K562 (cell line): ENCODE measurements at regions not wholly inside any gene's neighbourhood (a gene's known extent, or its start where the extent isn't known, plus 50 kb on each side); places are given as distances from the start of the nearest gene placed in this dataset.

ENCODE experiments used
- ATAC-seq: fragments of 200-7000 bp; cut with Tn5 transposase; 3 replicates; pipeline ENCODE4 v1.9.1; 2020; ENCODE audit warnings: moderate library complexity
- BruUV-seq: library from RNA; stranded (reverse); fragments of 400-500 nt; replicated peaks from 2 replicates; lab custom pipeline; 2021; lab: Mats Ljungman, UMichigan
- CTCF ChIA-PET: fragments of 300-600 bp; formaldehyde crosslinking; extraction: SDS; loops from one replicate; lab custom pipeline; 2021; ENCODE audit warnings: low intra/inter-chr PET ratio; lab: Yijun Ruan, JAX
- POLR2A ChIA-PET: fragments of 300-600, 350-650 bp; sonication (Branson Sonifier 250); formaldehyde crosslinking; extraction: SDS; loops from one replicate; lab custom pipeline; 2021; ENCODE audit warnings: antibody characterized with exemption, inconsistent platforms; lab: Yijun Ruan, JAX
- DNase-seq, 4 experiments: peaks; one replicate each; pipeline versions ENCODE4 v3.0.0 to v3.0.0-alpha.2; 2011 to 2018; ENCODE audit warnings: low spot score in 3 of 4, mixed read lengths in 3 of 4; ENCODE audit errors: extremely low read depth in 1 of 4
- FAIRE-seq: peaks from 2 replicates; lab custom pipeline; 2011; peaks lifted over from hg19 to GRCh38; lab: Jason Lieb, UNC
- H2AFZ ChIP-seq: 2 replicates; pipeline ENCODE4 v1.6.0; 2011; ENCODE audit warnings: low read depth, low read length, control low read depth, inconsistent platforms
- H3K27ac ChIP-seq: fragments of 200-600 bp; 3 replicates; pipeline ENCODE4 v1.8.0; 2011; ENCODE audit warnings: low read depth, mild to moderate bottlenecking, control low read depth, inconsistent platforms, low read length, moderate library complexity, mixed read lengths; ENCODE audit errors: extremely low read depth
- H3K27me3 ChIP-seq, 2 experiments: fragments of 300-600 bp in 1 of 2; 2 replicates in 1 of 2; 3 replicates in 1 of 2; pipeline versions ENCODE4 v1.6.0 to v1.8.0; 2011; ENCODE audit warnings: inconsistent platforms in 2 of 2, low read length in 2 of 2, mild to moderate bottlenecking in 1 of 2, mixed read lengths in 1 of 2, moderate library complexity in 1 of 2; ENCODE audit not compliant: control insufficient read depth in 2 of 2, insufficient read depth in 2 of 2
- H3K36me3 ChIP-seq: fragments of 300-600 bp; 3 replicates; pipeline ENCODE4 v1.8.0; 2011; ENCODE audit warnings: mild to moderate bottlenecking, low read length, inconsistent platforms; ENCODE audit not compliant: control insufficient read depth, insufficient read depth
- H3K4me1 ChIP-seq, 2 experiments: fragments of 200-600 bp in 1 of 2; replicated peaks in 1 of 2; 2 replicates in 1 of 2; 3 replicates in 1 of 2; pipeline versions ENCODE4 v1.5.1 to v1.8.0; 2011; ENCODE audit warnings: inconsistent platforms in 2 of 2, low read length in 2 of 2, mild to moderate bottlenecking in 1 of 2, mixed read lengths in 1 of 2, moderate library complexity in 1 of 2; ENCODE audit not compliant: control insufficient read depth in 2 of 2, insufficient read depth in 2 of 2
- H3K4me2 ChIP-seq: 2 replicates; pipeline ENCODE4 v1.6.1; 2011; ENCODE audit warnings: low read length, control low read depth, inconsistent platforms, mixed read lengths; ENCODE audit not compliant: insufficient read depth
- H3K4me3 ChIP-seq: fragments of 200-600 bp; sonication (generic), shearing (Covaris generic); 2 replicates; pipeline ENCODE4 v1.5.1; 2016; ENCODE audit warnings: control low read depth, inconsistent platforms
- H3K79me2 ChIP-seq: fragments of 200-600 bp; 3 replicates; pipeline ENCODE4 v1.8.0; 2011; ENCODE audit warnings: low read length, inconsistent platforms; ENCODE audit not compliant: control insufficient read depth, insufficient read depth
- H3K9ac ChIP-seq, 2 experiments: 2 replicates each; pipeline versions ENCODE4 v1.6.0 to v1.6.1; 2011; ENCODE audit warnings: low read depth in 2 of 2, low read length in 2 of 2, control low read depth in 1 of 2, inconsistent platforms in 1 of 2, mild to moderate bottlenecking in 1 of 2, mixed read lengths in 1 of 2; ENCODE audit not compliant: insufficient read depth in 1 of 2
- H3K9me1 ChIP-seq: one replicate; pipeline ENCODE4 v1.6.0; 2011; ENCODE audit warnings: inconsistent platforms, mild to moderate bottlenecking, low read length, moderate library complexity; ENCODE audit not compliant: control insufficient read depth, insufficient read depth
- H3K9me3 ChIP-seq: replicated peaks from 2 replicates; pipeline ENCODE4 v1.5.1; 2011; ENCODE audit warnings: low read depth, low read length, inconsistent platforms; ENCODE audit not compliant: control insufficient read depth, insufficient read depth
- H4K20me1 ChIP-seq: replicated peaks from 2 replicates; pipeline ENCODE4 v1.6.1; 2011; ENCODE audit warnings: low read length, inconsistent platforms, mixed read lengths; ENCODE audit not compliant: control insufficient read depth, insufficient read depth
- CCAR2 ChIP-seq: fragments of 200-400 bp; formaldehyde crosslinking; IDR thresholded peaks from 2 replicates; pipeline ENCODE4 v1.6.1; 2017; ENCODE audit warnings: mild to moderate bottlenecking, low read depth, low read length
- CREB1 ChIP-seq, 2 experiments: sonication (generic) in 1 of 2; formaldehyde crosslinking in 1 of 2; IDR thresholded peaks; 2 replicates each; pipeline versions ENCODE4 v1.6.1 to v1.8.0; 2012 to 2022; ENCODE audit warnings: inconsistent platforms in 1 of 2, mild to moderate bottlenecking in 1 of 2, missing genetic modification reagents in 1 of 2, moderate library complexity in 1 of 2
- CREM ChIP-seq: IDR thresholded peaks from 2 replicates; pipeline ENCODE4 v1.6.1; 2014; ENCODE audit warnings: antibody characterized with exemption, low read depth
- DEAF1 ChIP-seq: fragments of 450-650 bp; formaldehyde crosslinking; IDR thresholded peaks from 2 replicates; pipeline ENCODE4 v1.4.0; 2020; ENCODE audit warnings: mild to moderate bottlenecking, moderate library complexity
- FOXK2 ChIP-seq, 2 experiments: fragments of 450-650 bp; IDR thresholded peaks in 1 of 2; conservative IDR thresholded peaks in 1 of 2; 2 replicates each; pipeline ENCODE4 v1.6.1; 2016; ENCODE audit warnings: low read depth in 2 of 2, mild to moderate bottlenecking in 1 of 2
- MYBL2 ChIP-seq, 2 experiments: fragments of 450-650 bp in 1 of 2; sonication (generic) in 1 of 2; formaldehyde crosslinking in 1 of 2; IDR thresholded peaks; 2 replicates each; pipeline versions ENCODE4 v1.6.1 to v1.8.1; 2017 to 2022; ENCODE audit warnings: borderline replicate concordance in 1 of 2, inconsistent platforms in 1 of 2, low read depth in 1 of 2, mild to moderate bottlenecking in 1 of 2, missing genetic modification reagents in 1 of 2, moderate library complexity in 1 of 2
- NR2C2 ChIP-seq, 2 experiments: fragments of 200-800 bp in 1 of 2; sonication (Bioruptor generic) in 1 of 2; sonication (generic) in 1 of 2; formaldehyde crosslinking in 1 of 2; IDR thresholded peaks; 2 replicates each; pipeline versions ENCODE4 v1.6.1 to v1.8.0; 2016 to 2022; ENCODE audit warnings: mild to moderate bottlenecking in 1 of 2, missing compliant biosample characterization in 1 of 2, missing genetic modification characterization in 1 of 2, missing genetic modification reagents in 1 of 2
- NUFIP1 ChIP-seq: fragments of 450-650 bp; IDR thresholded peaks from 2 replicates; pipeline ENCODE4 v1.6.1; 2018; ENCODE audit not compliant: partially characterized antibody
- ZBTB33 ChIP-seq: sonication (generic); formaldehyde crosslinking; IDR thresholded peaks from 2 replicates; pipeline ENCODE4 v1.8.1; 2023; ENCODE audit warnings: mild to moderate bottlenecking, missing genetic modification reagents
- WGBS: fragments of 100-300 bp; shearing (Covaris generic); methylation state at CpG from one replicate; pipeline ENCODE4 v1.1.6; 2016; ENCODE audit warnings: low coverage, mixed read lengths; ENCODE audit not compliant: insufficient coverage; ENCODE audit errors: missing lambda C conversion rate; 5-methylcytosine and 5-hydroxymethylcytosine counted together
- in situ Hi-C: fragments of 300-500 bp; cut with MboI; formaldehyde crosslinking; loops from 4 replicates; pipeline ENCODE4 v1.15.0; 2018; ENCODE audit warnings: inconsistent platforms, mixed read lengths
- intact Hi-C: fragments of 100-400 bp; cut with micrococcal nuclease; formaldehyde crosslinking; loops from 2 replicates; pipeline ENCODE4 v1.14.2; 2022
- TF ChIP-seq, protein P1 (sequence below): fragments of 250-450 bp; sonication (Bioruptor Pico); IDR thresholded peaks from 2 replicates; pipeline ENCODE4 v1.6.1; 2021; ENCODE audit warnings: mild to moderate bottlenecking

DNA sequence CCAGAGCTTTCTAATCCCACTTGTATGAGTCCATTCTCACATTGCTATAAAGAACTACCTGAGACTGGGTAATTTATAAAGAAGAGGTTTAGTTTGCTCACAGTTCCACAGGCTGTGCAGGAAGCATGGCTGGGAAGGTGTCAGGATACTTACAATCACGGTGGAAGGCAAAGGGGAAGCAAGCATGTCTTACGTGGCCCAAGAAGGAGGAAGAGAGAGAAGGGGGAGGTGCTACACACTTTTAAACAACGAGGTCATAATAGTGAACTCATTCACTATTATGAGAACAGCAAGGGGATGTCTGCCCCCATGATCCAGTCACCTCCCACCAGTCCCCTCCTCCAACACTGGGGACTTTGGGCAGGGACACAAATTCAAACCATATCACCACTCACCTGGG is 67.8 kb downstream of the TTC32 start:
- in situ Hi-C loops (no loop called here), intact Hi-C loops (no loop called here)
- H3K4me2 ChIP-seq, result no peak overlapping the region
- CTCF ChIA-PET, result no interaction called here
- FAIRE-seq (no peak), DNase-seq (no peak), ATAC-seq (no peak)
- H3K36me3 ChIP-seq, result no peaks in the 10 kb centered on the region
- POLR2A ChIA-PET, result interaction anchor here (1.0 kb wide), 1 partner anchor 8 kb away, joined by 3 read pairs; no protein-coding TSS in a partner anchor
- H3K27ac ChIP-seq, result no peak overlapping the region
- H3K9me3 ChIP-seq, result no peaks in the 10 kb centered on the region
- 0% methylated on average over 3 of the region's 3 CpGs for WGBS
- H3K9me1 ChIP-seq, result no peaks in the 10 kb centered on the region
- H3K4me3 ChIP-seq, result no peak overlapping the region
- TF ChIP-seq FOXK2 (conservative IDR thresholded peaks at IDR 0.05 in 1 of 2, IDR thresholded peaks at IDR 0.05 in 1 of 2; ENCODE audit: low read depth in 2 of 2) (no peak), NR2C2 (CRISPR knock-in tag; IDR thresholded peaks at IDR 0.05) (no peak), NR2C2 (tag; IDR thresholded peaks at IDR 0.05) (no peak), CREB1 (IDR thresholded peaks at IDR 0.05) (no peak), CREB1 (CRISPR knock-in tag; IDR thresholded peaks at IDR 0.05) (no peak), MYBL2 (IDR thresholded peaks at IDR 0.05; ENCODE audit: low read depth) (no peak), MYBL2 (CRISPR knock-in tag; IDR thresholded peaks at IDR 0.05; ENCODE audit: borderline replicate concordance) (no peak), DEAF1 (CRISPR knock-in tag) (no peak), CCAR2 (no peak), CREM (no peak), NUFIP1 (no peak), ZBTB33 (CRISPR knock-in tag) (no peak)
- TF ChIP-seq, protein P1, sequence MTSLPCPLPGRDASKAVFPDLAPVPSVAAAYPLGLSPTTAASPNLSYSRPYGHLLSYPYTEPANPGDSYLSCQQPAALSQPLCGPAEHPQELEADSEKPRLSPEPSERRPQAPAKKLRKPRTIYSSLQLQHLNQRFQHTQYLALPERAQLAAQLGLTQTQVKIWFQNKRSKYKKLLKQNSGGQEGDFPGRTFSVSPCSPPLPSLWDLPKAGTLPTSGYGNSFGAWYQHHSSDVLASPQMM (CRISPR knock-in tag), result no peak
- no peaks in the 10 kb centered on the region for H3K4me1 ChIP-seq
- H2AFZ ChIP-seq, result no peak overlapping the region
- H3K79me2 ChIP-seq, result no peaks in the 10 kb centered on the region
- BruUV-seq, result no TSS peak
- H3K27me3 ChIP-seq, result no peaks in the 10 kb centered on the region
- no peak overlapping the region for H3K9ac ChIP-seq
- H4K20me1 ChIP-seq, result no peaks in the 10 kb centered on the region
